ENCODE measurements at regions not wholly inside any gene's neighbourhood (a gene's known extent, or its start where the extent isn't known, plus 50 kb on each side); places are given as distances from the start of the nearest gene placed in this dataset.

GRCh38 chrX:3257471-3257870 lies 89.0 kb downstream of the MXRA5 start:
- Histone ChIP-seq H3K4me1 (ENCODE audit: insufficient read depth, low read length) (no peaks in the 10 kb centered on the region), H2AFZ (ENCODE audit: low read depth, low read length) (no peak overlapping the region), H3K4me3 (ENCODE audit: low read length) (no peak overlapping the region), H3K9me3 (ENCODE audit: low read length) (no peaks in the 10 kb centered on the region), H3K27me3 (ENCODE audit: insufficient read depth, low read length) (no peaks in the 10 kb centered on the region), H3K36me3 (ENCODE audit: insufficient read depth, low read length) (no peaks in the 10 kb centered on the region)

- H3K9me3 ChIP-seq (ENCODE audit: low read length): no peaks in the 10 kb centered on the region
- H3K4me3 ChIP-seq (ENCODE audit: low read length): no peak overlapping the region
- H3K27me3 ChIP-seq (ENCODE audit: insufficient read depth, low read length): no peaks in the 10 kb centered on the region
- H3K4me1 ChIP-seq (ENCODE audit: insufficient read depth, low read length): no peaks in the 10 kb centered on the region
- H3K36me3 ChIP-seq (ENCODE audit: insufficient read depth, low read length): no peaks in the 10 kb centered on the region
- H2AFZ ChIP-seq (ENCODE audit: low read depth, low read length): no peak overlapping the region
These were observed 89.6 kb downstream of the MXRA5 start for GRCh38 chrX:3256868-3257267.

- H3K27me3 ChIP-seq (ENCODE audit: insufficient read depth, low read length): no peaks in the 10 kb centered on the region
These were observed 93.7 kb downstream of the MXRA5 start for GRCh38 chrX:3252744-3253143.

GRCh38 chrX:3250966-3251365 lies 95.5 kb downstream of the MXRA5 start:
- no peaks in the 10 kb centered on the region for H3K36me3 ChIP-seq (ENCODE audit: insufficient read depth, low read length)
- no peaks in the 10 kb centered on the region for H3K9me3 ChIP-seq (ENCODE audit: low read length)
- no peak overlapping the region for H3K4me3 ChIP-seq (ENCODE audit: low read length)
- no peak overlapping the region for H2AFZ ChIP-seq (ENCODE audit: low read depth, low read length)
- no peaks in the 10 kb centered on the region for H3K27me3 ChIP-seq (ENCODE audit: insufficient read depth, low read length)
- H3K4me1 ChIP-seq (ENCODE audit: insufficient read depth, low read length): no peaks in the 10 kb centered on the region

More at GRCh38 chrX:3252744-3253143, 93.7 kb downstream of the MXRA5 start:
- Histone ChIP-seq H2AFZ (ENCODE audit: low read depth, low read length) (no peak overlapping the region), H3K36me3 (ENCODE audit: insufficient read depth, low read length) (no peaks in the 10 kb centered on the region), H3K9me3 (ENCODE audit: low read length) (no peaks in the 10 kb centered on the region), H3K4me3 (ENCODE audit: low read length) (no peak overlapping the region), H3K4me1 (ENCODE audit: insufficient read depth, low read length) (no peaks in the 10 kb centered on the region)

- H3K36me3 ChIP-seq (ENCODE audit: insufficient read depth, low read length): no peaks in the 10 kb centered on the region
- H2AFZ ChIP-seq (ENCODE audit: low read depth, low read length): no peak overlapping the region
These were observed 101.5 kb downstream of the MXRA5 start for GRCh38 chrX:3244955-3245354.

GRCh38 chrX:3244203-3244743 lies 102.2 kb downstream of the MXRA5 start:
- Histone ChIP-seq H3K9me3 (ENCODE audit: low read length) (no peaks in the 10 kb centered on the region), H3K27me3 (ENCODE audit: insufficient read depth, low read length) (peaks cover 3% of the 10 kb centered on the region), H3K36me3 (ENCODE audit: insufficient read depth, low read length) (no peaks in the 10 kb centered on the region), H3K4me3 (ENCODE audit: low read length) (no peak overlapping the region), H3K4me1 (ENCODE audit: insufficient read depth, low read length) (no peaks in the 10 kb centered on the region), H2AFZ (ENCODE audit: low read depth, low read length) (no peak overlapping the region)

More at GRCh38 chrX:3244955-3245354, 101.5 kb downstream of the MXRA5 start:
- Histone ChIP-seq H3K4me3 (ENCODE audit: low read length) (no peak overlapping the region), H3K27me3 (ENCODE audit: insufficient read depth, low read length) (peaks cover 3% of the 10 kb centered on the region), H3K4me1 (ENCODE audit: insufficient read depth, low read length) (no peaks in the 10 kb centered on the region), H3K9me3 (ENCODE audit: low read length) (no peaks in the 10 kb centered on the region)

- Histone ChIP-seq H3K27me3 (ENCODE audit: insufficient read depth, low read length) (no peaks in the 10 kb centered on the region), H2AFZ (ENCODE audit: low read depth, low read length) (no peak overlapping the region), H3K36me3 (ENCODE audit: insufficient read depth, low read length) (no peaks in the 10 kb centered on the region), H3K9me3 (ENCODE audit: low read length) (no peaks in the 10 kb centered on the region), H3K4me1 (ENCODE audit: insufficient read depth, low read length) (no peaks in the 10 kb centered on the region), H3K4me3 (ENCODE audit: low read length) (no peak overlapping the region)
These were observed 114.1 kb downstream of the MXRA5 start for GRCh38 chrX:3232262-3232923.

- H3K4me1 ChIP-seq (ENCODE audit: insufficient read depth, low read length): no peaks in the 10 kb centered on the region
- no peaks in the 10 kb centered on the region for H3K9me3 ChIP-seq (ENCODE audit: low read length)
- no peaks in the 10 kb centered on the region for H3K36me3 ChIP-seq (ENCODE audit: insufficient read depth, low read length)
- H3K27me3 ChIP-seq (ENCODE audit: insufficient read depth, low read length): no peaks in the 10 kb centered on the region
- no peak overlapping the region for H3K4me3 ChIP-seq (ENCODE audit: low read length)
- H2AFZ ChIP-seq (ENCODE audit: low read depth, low read length): no peak overlapping the region
These were observed 114.7 kb downstream of the MXRA5 start for GRCh38 chrX:3231766-3232165.

GRCh38 chrX:3230496-3230895 lies 116.0 kb downstream of the MXRA5 start:
- H3K4me1 ChIP-seq (ENCODE audit: insufficient read depth, low read length): no peaks in the 10 kb centered on the region
- no peaks in the 10 kb centered on the region for H3K36me3 ChIP-seq (ENCODE audit: insufficient read depth, low read length)
- no peak overlapping the region for H2AFZ ChIP-seq (ENCODE audit: low read depth, low read length)
- H3K9me3 ChIP-seq (ENCODE audit: low read length): no peaks in the 10 kb centered on the region
- no peak overlapping the region for H3K4me3 ChIP-seq (ENCODE audit: low read length)
- H3K27me3 ChIP-seq (ENCODE audit: insufficient read depth, low read length): no peaks in the 10 kb centered on the region

- no peaks in the 10 kb centered on the region for H3K36me3 ChIP-seq (ENCODE audit: insufficient read depth, low read length)
- no peaks in the 10 kb centered on the region for H3K4me1 ChIP-seq (ENCODE audit: insufficient read depth, low read length)
- peaks cover 3% of the 10 kb centered on the region for H3K27me3 ChIP-seq (ENCODE audit: insufficient read depth, low read length)
- no peak overlapping the region for H2AFZ ChIP-seq (ENCODE audit: low read depth, low read length)
- no peaks in the 10 kb centered on the region for H3K9me3 ChIP-seq (ENCODE audit: low read length)
- no peak overlapping the region for H3K4me3 ChIP-seq (ENCODE audit: low read length)
These were observed 118.9 kb downstream of the MXRA5 start for GRCh38 chrX:3227526-3227925.

- Histone ChIP-seq H3K27me3 (ENCODE audit: insufficient read depth, low read length) (peaks cover 3% of the 10 kb centered on the region), H2AFZ (ENCODE audit: low read depth, low read length) (no peak overlapping the region), H3K36me3 (ENCODE audit: insufficient read depth, low read length) (no peaks in the 10 kb centered on the region), H3K9me3 (ENCODE audit: low read length) (no peaks in the 10 kb centered on the region), H3K4me3 (ENCODE audit: low read length) (no peak overlapping the region), H3K4me1 (ENCODE audit: insufficient read depth, low read length) (no peaks in the 10 kb centered on the region)
These were observed 120.4 kb downstream of the MXRA5 start for GRCh38 chrX:3226087-3226486.

- Histone ChIP-seq H3K36me3 (ENCODE audit: insufficient read depth, low read length) (no peaks in the 10 kb centered on the region), H3K4me3 (ENCODE audit: low read length) (no peak overlapping the region), H2AFZ (ENCODE audit: low read depth, low read length) (no peak overlapping the region), H3K9me3 (ENCODE audit: low read length) (no peaks in the 10 kb centered on the region), H3K27me3 (ENCODE audit: insufficient read depth, low read length) (peaks cover 3% of the 10 kb centered on the region), H3K4me1 (ENCODE audit: insufficient read depth, low read length) (no peaks in the 10 kb centered on the region)
These were observed 124.8 kb downstream of the MXRA5 start for GRCh38 chrX:3221643-3222042.

GRCh38 chrX:3219667-3220066 lies 126.8 kb downstream of the MXRA5 start:
- H2AFZ ChIP-seq (ENCODE audit: low read depth, low read length): no peak overlapping the region

GRCh38 chrX:3219231-3219630 lies 127.2 kb downstream of the MXRA5 start:
- Histone ChIP-seq H3K9me3 (ENCODE audit: low read length) (no peaks in the 10 kb centered on the region), H3K27me3 (ENCODE audit: insufficient read depth, low read length) (peaks cover 6% of the 10 kb centered on the region), H3K36me3 (ENCODE audit: insufficient read depth, low read length) (no peaks in the 10 kb centered on the region), H3K4me1 (ENCODE audit: insufficient read depth, low read length) (no peaks in the 10 kb centered on the region), H3K4me3 (ENCODE audit: low read length) (no peak overlapping the region), H2AFZ (ENCODE audit: low read depth, low read length) (no peak overlapping the region)

More at GRCh38 chrX:3219667-3220066, 126.8 kb downstream of the MXRA5 start:
- Histone ChIP-seq H3K4me1 (ENCODE audit: insufficient read depth, low read length) (no peaks in the 10 kb centered on the region), H3K4me3 (ENCODE audit: low read length) (no peak overlapping the region), H3K27me3 (ENCODE audit: insufficient read depth, low read length) (peaks cover 3% of the 10 kb centered on the region), H3K36me3 (ENCODE audit: insufficient read depth, low read length) (no peaks in the 10 kb centered on the region), H3K9me3 (ENCODE audit: low read length) (no peaks in the 10 kb centered on the region)
